ENCODE measurements at regions not wholly inside any gene's neighbourhood (a gene's known extent, or its start where the extent isn't known, plus 50 kb on each side); places are given as distances from the start of the nearest gene placed in this dataset.

- TF ChIP-seq CTCF (IDR thresholded peaks at IDR 0.05) = no peak
- no peak for TF ChIP-seq POLR2A (IDR thresholded peaks at IDR 0.05)
Measured at GRCh38 chr1:4486408-4487120, 167.8 kb upstream of the AJAP1 start.

Measured in thyroid gland (tissue), 4 donors.